NCI-H526 (cell line): ENCODE measurements at regions not wholly inside any gene's neighbourhood (a gene's known extent, or its start where the extent isn't known, plus 50 kb on each side); places are given as distances from the start of the nearest gene placed in this dataset.

ENCODE experiments used
- DNase-seq, 2 experiments: peaks; one replicate each; lab custom pipeline; 2025; lab: John Stamatoyannopoulos, UW

- no peak for DNase-seq
These were observed 58.3 kb downstream of the TRIML1 start for GRCh38 chr4:188197566-188197965.

GRCh38 chr4:188198982-188199792 is 59.9 kb downstream of the TRIML1 start:
- no peak for DNase-seq

GRCh38 chr4:188201851-188202250 is 62.6 kb downstream of the TRIML1 start:
- DNase-seq = no peak

GRCh38 chr4:188206783-188207182 is 67.5 kb downstream of the TRIML1 start:
- DNase-seq = no peak

- no peak for DNase-seq
These were observed 75.6 kb downstream of the TRIML1 start for GRCh38 chr4:188214861-188215260.

GRCh38 chr4:188218392-188218791 is 79.2 kb downstream of the TRIML1 start:
- DNase-seq = no peak

GRCh38 chr4:188220006-188220405 is 80.8 kb downstream of the TRIML1 start:
- no peak for DNase-seq

GRCh38 chr4:188221090-188221489 is 81.8 kb downstream of the TRIML1 start:
- DNase-seq = no peak

GRCh38 chr4:188228279-188228678 is 89.0 kb downstream of the TRIML1 start:
- no peak for DNase-seq

GRCh38 chr4:188232428-188232827 is 93.2 kb downstream of the TRIML1 start:
- no peak for DNase-seq

- no peak for DNase-seq
These were observed 102.8 kb downstream of the TRIML1 start for GRCh38 chr4:188242041-188242440.

- no peak for DNase-seq
These were observed 106.4 kb downstream of the TRIML1 start for GRCh38 chr4:188245651-188246050.

- peak in 1 of 2 experiments; percentile 7 for DNase-seq
These were observed 107.2 kb downstream of the TRIML1 start for GRCh38 chr4:188246488-188246887.

- no peak for DNase-seq
These were observed 115.0 kb downstream of the TRIML1 start for GRCh38 chr4:188254211-188254610.

- DNase-seq = no peak
These were observed 123.2 kb downstream of the TRIML1 start for GRCh38 chr4:188262464-188262863.

- no peak for DNase-seq
These were observed 124.1 kb downstream of the TRIML1 start for GRCh38 chr4:188263321-188263720.

GRCh38 chr4:188266386-188266785 is 127.1 kb downstream of the TRIML1 start:
- DNase-seq = no peak

GRCh38 chr4:188268131-188268908 is 129.1 kb downstream of the TRIML1 start:
- no peak for DNase-seq

GRCh38 chr4:188270273-188271069 is 131.2 kb downstream of the TRIML1 start:
- DNase-seq = no peak

GRCh38 chr4:188275686-188276085 is 136.4 kb downstream of the TRIML1 start:
- DNase-seq = no peak

GRCh38 chr4:188279184-188279583 is 139.9 kb downstream of the TRIML1 start:
- no peak for DNase-seq

- peak; percentile 56 to 88 for DNase-seq
These were observed 143.4 kb downstream of the TRIML1 start for GRCh38 chr4:188282471-188283232.
